ENCODE measurements at regions not wholly inside any gene's neighbourhood (a gene's known extent, or its start where the extent isn't known, plus 50 kb on each side); places are given as distances from the start of the nearest gene placed in this dataset.

GRCh38 chr4:178966644-178967043 lies 1524.4 kb upstream of the AGA start:
- TF ChIP-seq CTCF (IDR thresholded peaks at IDR 0.05 in 4 of 5, conservative IDR thresholded peaks at IDR 0.05 in 1 of 5): no peak
- no peak for TF ChIP-seq POLR2A (IDR thresholded peaks at IDR 0.05)

Measured in gastrocnemius medialis (tissue), 4 donors.